Mucosa of descending colon (tissue), 3 donors: ENCODE measurements at regions not wholly inside any gene's neighbourhood (a gene's known extent, or its start where the extent isn't known, plus 50 kb on each side); places are given as distances from the start of the nearest gene placed in this dataset.

Experiments used
- ATAC-seq: fragments of 200-7000 bp; cut with Tn5 transposase; one replicate; pipeline ENCODE4 v1.9.1; 2020; ENCODE audit warnings: mild to moderate bottlenecking, moderate library complexity
- DNase-seq, 3 donors: peaks; one replicate each; pipeline ENCODE4 v3.0.0-alpha.2; 2020
- H3K36me3 ChIP-seq: fragments of 200-600 bp; one replicate; pipeline ENCODE4 v1.8.0; 2021; ENCODE audit warnings: low read depth, mild to moderate bottlenecking
- H3K4me1 ChIP-seq: fragments of 200-600 bp; one replicate; pipeline ENCODE4 v1.8.0; 2021; ENCODE audit warnings: low read depth, mild to moderate bottlenecking
- H3K4me3 ChIP-seq: fragments of 200-600 bp; one replicate; pipeline ENCODE4 v1.8.0; 2021; ENCODE audit warnings: mild to moderate bottlenecking
- H3K9me3 ChIP-seq: fragments of 200-600 bp; one replicate; pipeline ENCODE4 v1.8.0; 2021; ENCODE audit warnings: mild to moderate bottlenecking
- intact Hi-C, 2 donors: fragments of 100-400 bp; cut with DNase I in 1 of 2; cut with micrococcal nuclease in 1 of 2; formaldehyde crosslinking; loops; one replicate each; pipeline versions ENCODE4 v1.11.0 to v1.11.1; 2022; cut with DNase I, micrococcal nuclease
- TF ChIP-seq, protein P1 (sequence below): fragments of 200-600 bp; IDR thresholded peaks from one replicate; pipeline ENCODE4 v1.8.0; 2022; ENCODE audit warnings: antibody characterized with exemption, mild to moderate bottlenecking
- donor health status: DM: no; HTN: no; CAD: no; lungs with moderate emphysema.
- donor health status: DM: no; HTN: no; CAD: no.
- donor health status: DM: no; HTN: yes; CAD: no.

DNA sequence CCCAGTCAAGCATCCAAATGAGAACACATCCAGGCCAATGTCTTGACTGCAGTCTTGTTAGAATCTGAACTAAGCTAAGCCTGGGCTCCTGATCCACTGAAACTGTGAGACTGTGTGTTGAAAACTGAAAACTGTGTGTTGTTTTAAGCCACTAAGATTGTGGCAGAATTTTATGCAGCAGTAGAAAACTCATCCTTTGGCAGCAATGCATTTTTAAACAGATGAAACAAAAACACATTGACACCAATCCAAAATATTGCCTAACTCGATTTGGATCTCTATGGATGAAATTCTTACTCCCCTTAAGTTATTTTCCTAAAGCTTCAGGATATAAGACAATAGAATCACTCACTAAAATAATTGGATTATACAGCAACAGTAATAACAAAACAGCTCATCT, 202.3 kb upstream of the KLF12 start:
- DNase-seq (no peak), ATAC-seq (no peak)
- intact Hi-C loops, result no loop called here
- Histone ChIP-seq H3K9me3 (no peaks in the 10 kb centered on the region), H3K4me1 (no peaks in the 10 kb centered on the region), H3K4me3 (no peak overlapping the region), H3K36me3 (no peaks in the 10 kb centered on the region)
- TF ChIP-seq, protein P1, sequence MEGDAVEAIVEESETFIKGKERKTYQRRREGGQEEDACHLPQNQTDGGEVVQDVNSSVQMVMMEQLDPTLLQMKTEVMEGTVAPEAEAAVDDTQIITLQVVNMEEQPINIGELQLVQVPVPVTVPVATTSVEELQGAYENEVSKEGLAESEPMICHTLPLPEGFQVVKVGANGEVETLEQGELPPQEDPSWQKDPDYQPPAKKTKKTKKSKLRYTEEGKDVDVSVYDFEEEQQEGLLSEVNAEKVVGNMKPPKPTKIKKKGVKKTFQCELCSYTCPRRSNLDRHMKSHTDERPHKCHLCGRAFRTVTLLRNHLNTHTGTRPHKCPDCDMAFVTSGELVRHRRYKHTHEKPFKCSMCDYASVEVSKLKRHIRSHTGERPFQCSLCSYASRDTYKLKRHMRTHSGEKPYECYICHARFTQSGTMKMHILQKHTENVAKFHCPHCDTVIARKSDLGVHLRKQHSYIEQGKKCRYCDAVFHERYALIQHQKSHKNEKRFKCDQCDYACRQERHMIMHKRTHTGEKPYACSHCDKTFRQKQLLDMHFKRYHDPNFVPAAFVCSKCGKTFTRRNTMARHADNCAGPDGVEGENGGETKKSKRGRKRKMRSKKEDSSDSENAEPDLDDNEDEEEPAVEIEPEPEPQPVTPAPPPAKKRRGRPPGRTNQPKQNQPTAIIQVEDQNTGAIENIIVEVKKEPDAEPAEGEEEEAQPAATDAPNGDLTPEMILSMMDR, result no peak

DNA sequence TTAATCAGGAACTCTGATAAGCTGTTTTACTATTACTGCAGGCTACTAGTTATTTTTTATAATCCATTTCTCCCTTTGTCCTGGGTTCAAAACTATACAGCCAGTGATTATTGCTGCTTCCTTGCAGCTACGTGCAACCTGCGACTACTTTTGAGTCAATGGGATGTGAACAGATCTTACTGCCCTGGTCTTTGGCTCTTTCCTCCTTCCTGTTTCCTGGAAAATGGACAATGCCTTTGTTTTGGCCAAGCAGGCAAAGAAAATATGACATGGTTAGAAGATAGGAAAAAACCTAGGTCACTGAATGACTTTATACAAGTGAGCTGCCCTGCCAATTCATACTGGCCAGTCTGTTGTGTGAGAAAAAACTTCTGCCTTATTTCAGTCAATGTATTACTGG, 201.2 kb upstream of the KLF12 start:
- no peak overlapping the region for H3K4me3 ChIP-seq
- no peaks in the 10 kb centered on the region for H3K9me3 ChIP-seq
- ATAC-seq (no peak), DNase-seq (no peak)
- intact Hi-C loops, result no loop called here
- H3K4me1 ChIP-seq, result no peaks in the 10 kb centered on the region
- H3K36me3 ChIP-seq, result no peaks in the 10 kb centered on the region
- TF ChIP-seq, protein P1, result no peak

DNA sequence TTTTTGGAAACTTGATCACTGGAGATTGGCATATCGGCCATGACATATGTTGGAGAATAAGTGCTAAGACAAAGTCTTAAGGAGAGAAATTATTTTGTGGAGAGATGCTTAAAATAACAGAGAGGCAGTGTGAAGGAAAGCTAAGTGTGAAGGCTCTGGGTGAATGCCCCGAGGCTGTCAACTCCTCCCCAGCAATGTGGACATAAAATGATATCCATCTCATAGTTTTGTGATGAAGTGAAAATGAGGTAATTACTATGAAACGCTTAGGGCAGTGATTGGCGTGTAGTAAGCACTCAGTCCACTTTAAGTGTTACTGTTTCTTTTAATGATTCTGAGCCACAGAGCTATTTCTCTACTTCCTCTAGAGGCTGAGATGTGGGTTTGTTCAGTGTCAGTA, 195.8 kb upstream of the KLF12 start:
- no peak overlapping the region for H3K4me3 ChIP-seq
- no peak for DNase-seq
- ATAC-seq, result no peak
- TF ChIP-seq, protein P1, result no peak
- intact Hi-C loops, result no loop called here
- H3K9me3 ChIP-seq, result no peaks in the 10 kb centered on the region
- H3K4me1 ChIP-seq, result no peaks in the 10 kb centered on the region
- no peaks in the 10 kb centered on the region for H3K36me3 ChIP-seq

DNA sequence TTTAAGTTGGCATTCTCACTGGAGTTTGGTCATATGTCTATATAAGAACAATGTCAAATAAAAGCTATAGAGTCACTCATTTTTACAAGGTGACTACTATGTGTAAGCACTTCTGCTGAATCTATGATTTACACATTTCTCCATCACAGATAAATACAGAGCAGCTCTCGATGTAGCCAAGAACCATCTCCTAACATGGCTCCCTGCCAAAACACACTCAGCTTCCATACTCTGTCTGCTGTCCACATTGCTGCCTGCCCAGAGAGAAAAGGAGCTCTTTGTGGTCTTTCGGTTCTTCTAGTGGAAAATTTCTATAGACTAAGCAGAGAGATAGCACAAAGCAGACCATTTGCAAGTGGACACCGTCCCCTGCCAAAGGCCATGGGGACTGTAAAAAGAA, 190.9 kb upstream of the KLF12 start:
- DNase-seq, result no peak
- Histone ChIP-seq H3K36me3 (no peaks in the 10 kb centered on the region), H3K9me3 (no peaks in the 10 kb centered on the region), H3K4me1 (no peaks in the 10 kb centered on the region), H3K4me3 (no peak overlapping the region)
- TF ChIP-seq, protein P1, result no peak
- no peak for ATAC-seq
- intact Hi-C loops, result no loop called here

DNA sequence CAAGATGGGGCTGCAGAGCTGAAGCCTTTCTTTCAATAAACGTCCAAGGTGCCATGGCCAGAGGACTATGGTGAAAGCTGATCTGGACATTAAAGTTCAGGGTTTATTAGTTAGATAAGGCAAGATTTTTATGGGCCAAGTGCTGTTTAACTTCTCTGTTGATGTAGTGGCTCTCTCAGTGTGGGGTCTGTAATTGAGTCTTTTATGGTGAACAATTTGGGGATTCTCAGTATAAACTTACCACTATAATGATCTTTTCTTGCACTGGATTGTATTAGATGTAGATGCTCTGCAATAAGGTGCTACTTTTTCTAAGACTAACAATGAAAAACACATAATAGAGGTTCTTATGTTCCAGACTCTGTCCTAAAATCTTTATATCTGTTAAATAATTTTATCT, 190.1 kb upstream of the KLF12 start:
- Histone ChIP-seq H3K36me3 (no peaks in the 10 kb centered on the region), H3K4me1 (no peaks in the 10 kb centered on the region), H3K4me3 (no peak overlapping the region), H3K9me3 (no peaks in the 10 kb centered on the region)
- intact Hi-C loops, result no loop called here
- TF ChIP-seq, protein P1, result no peak
- ATAC-seq (no peak), DNase-seq (no peak)

DNA sequence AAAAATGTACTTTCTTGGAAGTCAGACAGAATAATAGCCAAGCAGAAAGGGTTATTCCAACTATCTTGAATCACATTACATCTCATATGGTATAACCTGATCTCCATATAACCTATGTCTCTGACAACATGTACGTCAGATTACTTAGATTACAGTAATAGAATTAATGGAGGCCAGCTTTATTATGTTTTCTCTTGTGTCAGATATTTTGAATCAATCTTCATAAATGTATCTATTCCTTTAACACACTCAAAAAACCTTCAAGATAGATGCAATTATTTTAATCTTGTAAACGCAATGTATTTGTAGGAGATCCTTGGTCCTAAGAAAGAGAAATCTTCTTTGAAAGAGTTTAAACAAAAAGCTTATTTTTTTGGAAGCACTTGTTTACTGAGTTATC, 188.4 kb upstream of the KLF12 start:
- no peak for ATAC-seq
- no peak overlapping the region for H3K4me3 ChIP-seq
- intact Hi-C loops, result no loop called here

More for the DNA sequence above, 188.4 kb upstream of the KLF12 start:
- no peak for DNase-seq
- no peaks in the 10 kb centered on the region for H3K9me3 ChIP-seq
- TF ChIP-seq, protein P1, result no peak
- H3K36me3 ChIP-seq, result no peaks in the 10 kb centered on the region
- no peaks in the 10 kb centered on the region for H3K4me1 ChIP-seq
